Keratinocyte (primary cell): ENCODE measurements at regions not wholly inside any gene's neighbourhood (a gene's known extent, or its start where the extent isn't known, plus 50 kb on each side); places are given as distances from the start of the nearest gene placed in this dataset.

Experiments
- EZH2 ChIP-seq: IDR thresholded peaks from one replicate; pipeline ENCODE4 v1.6.1; 2012; ENCODE audit warnings: inconsistent platforms, mild to moderate bottlenecking, low read length, moderate library complexity
- TF ChIP-seq, protein P1 (sequence below), 3 experiments: IDR thresholded peaks in 1 of 3; conservative IDR thresholded peaks in 1 of 3; optimal IDR thresholded peaks in 1 of 3; 2 replicates in 2 of 3; 3 replicates in 1 of 3; pipeline versions ENCODE3 to v1.5.1; 2011; ENCODE audit warnings: low read length in 3 of 3, mild to moderate bottlenecking in 3 of 3, moderate library complexity in 2 of 3, control low read depth in 1 of 3, inconsistent platforms in 1 of 3; ENCODE audit not compliant: insufficient read depth in 2 of 3; ENCODE audit errors: extremely low read depth in 1 of 3

GRCh38 chr6:125357515-125358256 is 55.9 kb upstream of the HDDC2 start:
- TF ChIP-seq, protein P1, sequence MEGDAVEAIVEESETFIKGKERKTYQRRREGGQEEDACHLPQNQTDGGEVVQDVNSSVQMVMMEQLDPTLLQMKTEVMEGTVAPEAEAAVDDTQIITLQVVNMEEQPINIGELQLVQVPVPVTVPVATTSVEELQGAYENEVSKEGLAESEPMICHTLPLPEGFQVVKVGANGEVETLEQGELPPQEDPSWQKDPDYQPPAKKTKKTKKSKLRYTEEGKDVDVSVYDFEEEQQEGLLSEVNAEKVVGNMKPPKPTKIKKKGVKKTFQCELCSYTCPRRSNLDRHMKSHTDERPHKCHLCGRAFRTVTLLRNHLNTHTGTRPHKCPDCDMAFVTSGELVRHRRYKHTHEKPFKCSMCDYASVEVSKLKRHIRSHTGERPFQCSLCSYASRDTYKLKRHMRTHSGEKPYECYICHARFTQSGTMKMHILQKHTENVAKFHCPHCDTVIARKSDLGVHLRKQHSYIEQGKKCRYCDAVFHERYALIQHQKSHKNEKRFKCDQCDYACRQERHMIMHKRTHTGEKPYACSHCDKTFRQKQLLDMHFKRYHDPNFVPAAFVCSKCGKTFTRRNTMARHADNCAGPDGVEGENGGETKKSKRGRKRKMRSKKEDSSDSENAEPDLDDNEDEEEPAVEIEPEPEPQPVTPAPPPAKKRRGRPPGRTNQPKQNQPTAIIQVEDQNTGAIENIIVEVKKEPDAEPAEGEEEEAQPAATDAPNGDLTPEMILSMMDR (optimal IDR thresholded peaks at IDR 0.05 in 1 of 3, IDR thresholded peaks at IDR 0.05 in 1 of 3, conservative IDR thresholded peaks at IDR 0.05 in 1 of 3; ENCODE audit: extremely low read depth in 1 of 3, insufficient read depth in 2 of 3, low read length in 3 of 3), result no peak
- TF ChIP-seq EZH2, result no peak
